H1 (cell line): ENCODE measurements at regions not wholly inside any gene's neighbourhood (a gene's known extent, or its start where the extent isn't known, plus 50 kb on each side); places are given as distances from the start of the nearest gene placed in this dataset.

Experiments
- CTCF ChIA-PET: fragments of 300-600 bp; sonication (Branson Sonifier 250); formaldehyde crosslinking; loops from one replicate; lab custom pipeline; 2021; ENCODE audit not compliant: partially characterized antibody; lab: Charles Lee
- POLR2A ChIA-PET: fragments of 300-600 bp; sonication (Branson Sonifier 250); formaldehyde crosslinking; loops from one replicate; lab custom pipeline; 2021; ENCODE audit warnings: inconsistent platforms; ENCODE audit not compliant: partially characterized antibody; lab: Charles Lee
- DNase-seq, 2 experiments: peaks; one replicate each; pipeline versions ENCODE4 v3.0.0 to v3.0.0-alpha.2; 2010 to 2022; ENCODE audit warnings: low spot score in 2 of 2, low read depth in 1 of 2, mixed read lengths in 1 of 2
- FAIRE-seq: peaks from 2 replicates; lab custom pipeline; 2011; peaks lifted over from hg19 to GRCh38; lab: Jason Lieb, UNC
- H2AFZ ChIP-seq: 2 replicates; pipeline ENCODE4 v1.8.1; 2012; ENCODE audit warnings: low read length, inconsistent platforms
- H2AK5ac ChIP-seq: 2 replicates; pipeline ENCODE4 v1.6.1; 2013; ENCODE audit warnings: low read depth, low read length
- H2BK120ac ChIP-seq: replicated peaks from 2 replicates; pipeline ENCODE3; 2013; ENCODE audit warnings: low read depth, low read length, inconsistent platforms
- H2BK12ac ChIP-seq: 2 replicates; pipeline ENCODE4 v1.6.1; 2013; ENCODE audit warnings: low read depth, low read length
- H2BK15ac ChIP-seq: 2 replicates; pipeline ENCODE4 v1.6.1; 2013; ENCODE audit warnings: low read length
- H2BK20ac ChIP-seq: 2 replicates; pipeline ENCODE4 v1.6.1; 2013; ENCODE audit warnings: low read length
- H2BK5ac ChIP-seq: 2 replicates; pipeline ENCODE4 v1.6.1; 2013; ENCODE audit warnings: low read depth, low read length
- H3K14ac ChIP-seq: 2 replicates; pipeline ENCODE4 v1.6.1; 2013; ENCODE audit warnings: inconsistent platforms; ENCODE audit not compliant: insufficient read length
- H3K18ac ChIP-seq: 2 replicates; pipeline ENCODE4 v1.6.1; 2013; ENCODE audit warnings: low read length; ENCODE audit errors: extremely low read depth
- H3K23ac ChIP-seq: 2 replicates; pipeline ENCODE4 v1.6.1; 2013; ENCODE audit warnings: inconsistent platforms; ENCODE audit not compliant: insufficient read length
- H3K23me2 ChIP-seq: 2 replicates; pipeline ENCODE4 v1.6.1; 2013; ENCODE audit warnings: low read depth, low read length
- H3K27ac ChIP-seq: 2 replicates; pipeline ENCODE4 v1.6.1; 2011; ENCODE audit warnings: low read depth, low read length, inconsistent platforms
- H3K27me3 ChIP-seq, 4 experiments: replicated peaks in 1 of 4; 1 replicate in 1 of 4; 2 replicates in 3 of 4; pipeline versions ENCODE4 v1.6.1 to v1.8.1; 2011 to 2013; ENCODE audit warnings: low read length in 3 of 4, mild to moderate bottlenecking in 3 of 4, inconsistent platforms in 2 of 4, mixed read lengths in 2 of 4, moderate library complexity in 1 of 4; ENCODE audit not compliant: control insufficient read depth in 3 of 4, insufficient read depth in 3 of 4; ENCODE audit errors: extremely low read depth in 1 of 4
- H3K36me3 ChIP-seq, 4 experiments: 2 replicates each; pipeline versions ENCODE4 v1.6.1 to v1.8.1; 2011 to 2013; ENCODE audit warnings: mild to moderate bottlenecking in 4 of 4, low read length in 3 of 4, moderate library complexity in 2 of 4, control low read depth in 1 of 4, inconsistent platforms in 1 of 4; ENCODE audit not compliant: insufficient read depth in 4 of 4, control insufficient read depth in 2 of 4
- H3K4ac ChIP-seq: replicated peaks from 2 replicates; pipeline ENCODE3; 2013; ENCODE audit warnings: low read length, low read depth, mixed read lengths, inconsistent platforms; ENCODE audit not compliant: insufficient read length
- H3K4me1 ChIP-seq, 4 experiments: replicated peaks in 1 of 4; 1 replicate in 1 of 4; 2 replicates in 3 of 4; pipeline versions ENCODE4 v1.6.1 to v1.8.1; 2011 to 2013; ENCODE audit warnings: low read length in 3 of 4, inconsistent platforms in 2 of 4, mixed read lengths in 1 of 4; ENCODE audit not compliant: insufficient read depth in 4 of 4, control insufficient read depth in 3 of 4
- H3K4me2 ChIP-seq, 2 experiments: 2 replicates each; pipeline versions ENCODE4 v1.6.1 to v1.8.1; 2011 to 2013; ENCODE audit warnings: low read depth in 2 of 2, low read length in 2 of 2, control low read depth in 1 of 2, inconsistent platforms in 1 of 2, mild to moderate bottlenecking in 1 of 2; ENCODE audit not compliant: insufficient read depth in 1 of 2
- H3K4me3 ChIP-seq, 4 experiments: fragments of 200-600, 300-600 bp in 1 of 4; sonication (generic), shearing (Covaris generic), sonication (Bioruptor Twin) in 1 of 4; 2 replicates each; pipeline versions ENCODE4 v1.5.1 to v1.8.1; 2011 to 2016; ENCODE audit warnings: low read length in 4 of 4, low read depth in 3 of 4, control low read depth in 2 of 4, inconsistent platforms in 2 of 4, mild to moderate bottlenecking in 2 of 4, mixed read lengths in 1 of 4, moderate library complexity in 1 of 4; ENCODE audit not compliant: insufficient read depth in 2 of 4; ENCODE audit errors: extremely low read depth in 1 of 4
- H3K56ac ChIP-seq: replicated peaks from 2 replicates; pipeline ENCODE3; 2013; ENCODE audit warnings: low read depth, mild to moderate bottlenecking, mixed read lengths, low read length, inconsistent platforms; ENCODE audit not compliant: insufficient read length
- H3K79me1 ChIP-seq: 2 replicates; pipeline ENCODE4 v1.6.1; 2013; ENCODE audit warnings: low read depth, low read length, control low read depth
- H3K79me2 ChIP-seq, 2 experiments: 2 replicates each; pipeline versions ENCODE4 v1.6.1 to v1.8.1; 2012 to 2013; ENCODE audit warnings: low read length in 2 of 2, mild to moderate bottlenecking in 2 of 2, inconsistent platforms in 1 of 2; ENCODE audit not compliant: insufficient read depth in 2 of 2, control insufficient read depth in 1 of 2
- H3K9ac ChIP-seq, 4 experiments: replicated peaks in 1 of 4; 1 replicate in 1 of 4; 2 replicates in 3 of 4; pipeline versions ENCODE4 v1.6.1 to v1.8.1; 2011 to 2013; ENCODE audit warnings: low read depth in 3 of 4, low read length in 3 of 4, control low read depth in 2 of 4, mild to moderate bottlenecking in 2 of 4, moderate library complexity in 2 of 4, inconsistent platforms in 1 of 4; ENCODE audit errors: extremely low read depth in 1 of 4
- H3K9me3 ChIP-seq, 2 experiments: 2 replicates each; pipeline versions ENCODE4 v1.6.1 to v1.8.1; 2012 to 2013; ENCODE audit warnings: mild to moderate bottlenecking in 2 of 2, moderate library complexity in 2 of 2, control low read depth in 1 of 2, inconsistent platforms in 1 of 2, low read depth in 1 of 2, low read length in 1 of 2, mixed read lengths in 1 of 2; ENCODE audit not compliant: insufficient read depth in 2 of 2
- H4K20me1 ChIP-seq, 2 experiments: replicated peaks in 1 of 2; 2 replicates each; pipeline versions ENCODE3 to v1.8.1; 2011 to 2013; ENCODE audit warnings: inconsistent platforms in 2 of 2, low read length in 2 of 2, mild to moderate bottlenecking in 1 of 2; ENCODE audit not compliant: insufficient read depth in 2 of 2, control insufficient read depth in 1 of 2
- H4K5ac ChIP-seq: 2 replicates; pipeline ENCODE4 v1.6.1; 2013; ENCODE audit warnings: low read length, low read depth, mixed read lengths, inconsistent platforms; ENCODE audit not compliant: insufficient read length
- H4K8ac ChIP-seq: 2 replicates; pipeline ENCODE4 v1.8.0; 2013; ENCODE audit warnings: mild to moderate bottlenecking, moderate library complexity, low read length, inconsistent platforms; ENCODE audit not compliant: insufficient read depth; ENCODE audit errors: extremely low read depth
- H4K91ac ChIP-seq: replicated peaks from 2 replicates; pipeline ENCODE3; 2013; ENCODE audit warnings: low read length, mixed read lengths, inconsistent platforms; ENCODE audit not compliant: insufficient read length
- ATF2 ChIP-seq: IDR thresholded peaks from 2 replicates; pipeline ENCODE4 v1.6.1; 2012; ENCODE audit warnings: low read length, inconsistent platforms
- BCL11A ChIP-seq, 2 experiments: IDR thresholded peaks; one replicate each; pipeline ENCODE4 v1.6.1; 2011; ENCODE audit warnings: low read depth in 2 of 2, low read length in 2 of 2, mild to moderate bottlenecking in 2 of 2
- CHD1 ChIP-seq: IDR thresholded peaks from 2 replicates; pipeline ENCODE4 v1.6.1; 2012; ENCODE audit warnings: low read depth, low read length, improper control_type of control experiment
- E2F6 ChIP-seq: IDR thresholded peaks from 2 replicates; pipeline ENCODE4 v1.6.1; 2012; ENCODE audit warnings: inconsistent platforms
- FOSL1 ChIP-seq: IDR thresholded peaks from 2 replicates; pipeline ENCODE4 v1.6.1; 2011; ENCODE audit warnings: mild to moderate bottlenecking, low read depth, low read length, moderate library complexity; ENCODE audit not compliant: insufficient read depth
- NANOG ChIP-seq: IDR thresholded peaks from 2 replicates; pipeline ENCODE4 v1.6.1; 2011; ENCODE audit warnings: low read length, low read depth, mild to moderate bottlenecking, inconsistent platforms; ENCODE audit not compliant: insufficient read depth, poor library complexity, severe bottlenecking
- RBBP5 ChIP-seq: IDR thresholded peaks from 2 replicates; pipeline ENCODE4 v1.7.1; 2012; ENCODE audit warnings: low read depth, mild to moderate bottlenecking, inconsistent platforms, low read length, moderate library complexity, borderline replicate concordance
- RXRA ChIP-seq: IDR thresholded peaks from 2 replicates; pipeline ENCODE4 v1.6.1; 2011; ENCODE audit warnings: low read depth, mild to moderate bottlenecking, low read length, moderate library complexity; ENCODE audit not compliant: insufficient read depth
- TCF12 ChIP-seq: IDR thresholded peaks from 2 replicates; pipeline ENCODE4 v1.6.1; 2011; ENCODE audit warnings: low read depth, mild to moderate bottlenecking, low read length
- YY1 ChIP-seq: IDR thresholded peaks from 2 replicates; pipeline ENCODE4 v1.6.1; 2011; ENCODE audit warnings: low read depth, mild to moderate bottlenecking, low read length
- WGBS, 2 experiments: shearing (Covaris generic) in 1 of 2; methylation state at CpG; one replicate each; pipeline versions ENCODE4 v1.1.6 to v1.1.7; 2013 to 2015; ENCODE audit warnings: low lambda C conversion rate in 2 of 2, mixed read lengths in 2 of 2, inconsistent platforms in 1 of 2, low coverage in 1 of 2, missing lambda C conversion rate in 1 of 2; ENCODE audit not compliant: insufficient replicate concordance in 2 of 2, insufficient coverage in 1 of 2, insufficient read length in 1 of 2; ENCODE audit errors: extremely low coverage in 1 of 2, missing lambda C conversion rate in 1 of 2; 5-methylcytosine and 5-hydroxymethylcytosine counted together

- no peak overlapping the region for H3K23ac ChIP-seq
- H4K91ac ChIP-seq = no peak overlapping the region
- POLR2A ChIA-PET = no interaction called here
- TF ChIP-seq BCL11A (IDR thresholded peaks at IDR 0.05; ENCODE audit: low read depth in 2 of 2, low read length in 2 of 2) (no peak), NANOG (no peak), CHD1 (no peak), FOSL1 (no peak), TCF12 (no peak), ATF2 (no peak), RBBP5 (no peak), RXRA (no peak), YY1 (no peak), E2F6 (no peak)
- H3K14ac ChIP-seq = no peak overlapping the region
- no peak overlapping the region for H4K8ac ChIP-seq
- no peak overlapping the region for H2AK5ac ChIP-seq
- H2BK20ac ChIP-seq = no peak overlapping the region
- no peak overlapping the region for H3K4me3 ChIP-seq
- H3K4ac ChIP-seq = no peak overlapping the region
- no peak overlapping the region for H3K27ac ChIP-seq
- H2BK12ac ChIP-seq = no peak overlapping the region
- H3K27me3 ChIP-seq = no peaks in the 10 kb centered on the region
- H3K56ac ChIP-seq = no peak overlapping the region
- H3K4me1 ChIP-seq = no peaks in the 10 kb centered on the region
- H2AFZ ChIP-seq = no peak overlapping the region
- no peaks in the 10 kb centered on the region for H3K36me3 ChIP-seq
- CTCF ChIA-PET = interaction anchor here (0.6 kb wide), 2 partner anchors 39 to 76 kb away, joined by 3 read pairs; no protein-coding TSS in a partner anchor
- H3K79me2 ChIP-seq = no peaks in the 10 kb centered on the region
- H4K5ac ChIP-seq = no peak overlapping the region
- no peak overlapping the region for H3K18ac ChIP-seq
- FAIRE-seq (no peak), DNase-seq (no peak)
- no peak overlapping the region for H2BK5ac ChIP-seq
- H3K4me2 ChIP-seq = no peak overlapping the region
- no peak overlapping the region for H3K9ac ChIP-seq
- no peaks in the 10 kb centered on the region for H4K20me1 ChIP-seq
- no peaks in the 10 kb centered on the region for H3K79me1 ChIP-seq
- no peak overlapping the region for H2BK120ac ChIP-seq
- no peaks in the 10 kb centered on the region for H3K9me3 ChIP-seq
- H3K23me2 ChIP-seq = no peaks in the 10 kb centered on the region
- H2BK15ac ChIP-seq = no peak overlapping the region
- WGBS, 2 experiments = 100% methylated on average over 1 of the region's 1 CpG; no CpG with 5 or more reads in 1 of the 2 experiments
Measured at GRCh38 chr9:116020146-116020545, 133.4 kb upstream of the PAPPA start.
